Breast epithelium (tissue), 4 donors: ENCODE measurements at regions not wholly inside any gene's neighbourhood (a gene's known extent, or its start where the extent isn't known, plus 50 kb on each side); places are given as distances from the start of the nearest gene placed in this dataset.

ENCODE experiments used
- DNase-seq, 2 donors: peaks; one replicate each; pipeline ENCODE4 v3.0.0-alpha.2; 2019; ENCODE audit warnings: low spot score in 2 of 2
- H3K27ac ChIP-seq, 2 donors: fragments of 200-600 bp; sonication (generic) in 1 of 2; one replicate each; pipeline ENCODE4 v1.5.1; 2016 to 2019; ENCODE audit warnings: mild to moderate bottlenecking in 1 of 2
- H3K27me3 ChIP-seq, 2 donors: fragments of 200-600 bp; sonication (generic) in 1 of 2; one replicate each; pipeline versions ENCODE4 v1.5.1 to v1.6.0; 2017 to 2019; ENCODE audit warnings: control low read depth in 1 of 2, mild to moderate bottlenecking in 1 of 2
- H3K36me3 ChIP-seq: fragments of 200-600 bp; one replicate; pipeline ENCODE4 v1.5.1; 2019
- H3K4me1 ChIP-seq, 2 donors: fragments of 200-600 bp; sonication (generic); one replicate each; pipeline ENCODE4 v1.5.1; 2016 to 2019; ENCODE audit warnings: control low read depth in 1 of 2
- H3K4me3 ChIP-seq, 3 donors: fragments of 200-600 bp; sonication (generic); 1 replicate in 2 of 3; 2 replicates in 1 of 3; pipeline ENCODE4 v1.5.1; 2016 to 2019; ENCODE audit warnings: mild to moderate bottlenecking in 3 of 3, moderate library complexity in 2 of 3
- H3K9me3 ChIP-seq, 2 donors: fragments of 200-600 bp; sonication (generic) in 1 of 2; one replicate each; pipeline ENCODE4 v1.5.1; 2016 to 2019; ENCODE audit warnings: control low read depth in 1 of 2
- POLR2A ChIP-seq: fragments of 450-650 bp; IDR thresholded peaks from one replicate; pipeline ENCODE4 v1.6.1; 2016; ENCODE audit warnings: antibody characterized with exemption, mild to moderate bottlenecking, moderate library complexity
- POLR2AphosphoS5 ChIP-seq, 3 donors: sonication (generic); formaldehyde crosslinking; IDR thresholded peaks; one replicate each; pipeline ENCODE4 v1.6.1; 2017; ENCODE audit warnings: antibody characterized with exemption in 3 of 3
- intact Hi-C: fragments of 100-400 bp; cut with DNase I; formaldehyde crosslinking; loops from one replicate; pipeline ENCODE4 v1.15.1; 2023; ENCODE audit warnings: low total_unique reads
- TF ChIP-seq, protein P1 (sequence below), 3 donors: fragments of 450-650 bp; IDR thresholded peaks; one replicate each; pipeline ENCODE4 v1.5.1; 2016 to 2017; ENCODE audit warnings: antibody characterized with exemption in 3 of 3, mild to moderate bottlenecking in 3 of 3, moderate library complexity in 3 of 3

DNA sequence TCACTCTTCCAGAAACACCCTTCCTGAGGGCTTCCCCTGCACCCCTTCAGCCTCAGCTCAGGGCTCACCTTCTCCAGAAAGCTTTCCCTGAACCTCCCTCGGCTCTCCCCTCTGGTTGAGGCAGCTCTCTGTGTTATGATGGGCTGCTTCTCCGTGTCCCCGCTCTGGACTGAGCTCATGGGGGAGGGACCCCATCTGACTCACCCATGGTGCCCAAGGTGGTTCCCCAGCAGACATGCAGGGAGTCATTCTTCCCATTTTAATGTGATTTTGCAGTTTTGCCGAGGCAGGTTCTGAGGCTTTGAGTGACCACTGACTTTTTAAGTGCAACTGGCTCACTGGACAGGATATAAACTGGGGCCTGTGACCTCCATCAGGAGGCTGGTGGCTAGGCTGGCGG lies 495.1 kb downstream of the TBC1D22A start:
- H3K27me3 ChIP-seq, result peaks cover 0 to 4% of the 10 kb centered on the region in 2 donors
- no peak overlapping the region for H3K27ac ChIP-seq
- no peak for DNase-seq
- TF ChIP-seq POLR2A, result no peak
- no peak for TF ChIP-seq POLR2AphosphoS5 (IDR thresholded peaks at IDR 0.05)
- TF ChIP-seq, protein P1, sequence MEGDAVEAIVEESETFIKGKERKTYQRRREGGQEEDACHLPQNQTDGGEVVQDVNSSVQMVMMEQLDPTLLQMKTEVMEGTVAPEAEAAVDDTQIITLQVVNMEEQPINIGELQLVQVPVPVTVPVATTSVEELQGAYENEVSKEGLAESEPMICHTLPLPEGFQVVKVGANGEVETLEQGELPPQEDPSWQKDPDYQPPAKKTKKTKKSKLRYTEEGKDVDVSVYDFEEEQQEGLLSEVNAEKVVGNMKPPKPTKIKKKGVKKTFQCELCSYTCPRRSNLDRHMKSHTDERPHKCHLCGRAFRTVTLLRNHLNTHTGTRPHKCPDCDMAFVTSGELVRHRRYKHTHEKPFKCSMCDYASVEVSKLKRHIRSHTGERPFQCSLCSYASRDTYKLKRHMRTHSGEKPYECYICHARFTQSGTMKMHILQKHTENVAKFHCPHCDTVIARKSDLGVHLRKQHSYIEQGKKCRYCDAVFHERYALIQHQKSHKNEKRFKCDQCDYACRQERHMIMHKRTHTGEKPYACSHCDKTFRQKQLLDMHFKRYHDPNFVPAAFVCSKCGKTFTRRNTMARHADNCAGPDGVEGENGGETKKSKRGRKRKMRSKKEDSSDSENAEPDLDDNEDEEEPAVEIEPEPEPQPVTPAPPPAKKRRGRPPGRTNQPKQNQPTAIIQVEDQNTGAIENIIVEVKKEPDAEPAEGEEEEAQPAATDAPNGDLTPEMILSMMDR (IDR thresholded peaks at IDR 0.05), result no peak
- H3K9me3 ChIP-seq, result no peaks in the 10 kb centered on the region
- H3K4me1 ChIP-seq, result no peaks in the 10 kb centered on the region
- H3K4me3 ChIP-seq, result no peak overlapping the region
- intact Hi-C loops, result no loop called here
- H3K36me3 ChIP-seq, result no peaks in the 10 kb centered on the region

DNA sequence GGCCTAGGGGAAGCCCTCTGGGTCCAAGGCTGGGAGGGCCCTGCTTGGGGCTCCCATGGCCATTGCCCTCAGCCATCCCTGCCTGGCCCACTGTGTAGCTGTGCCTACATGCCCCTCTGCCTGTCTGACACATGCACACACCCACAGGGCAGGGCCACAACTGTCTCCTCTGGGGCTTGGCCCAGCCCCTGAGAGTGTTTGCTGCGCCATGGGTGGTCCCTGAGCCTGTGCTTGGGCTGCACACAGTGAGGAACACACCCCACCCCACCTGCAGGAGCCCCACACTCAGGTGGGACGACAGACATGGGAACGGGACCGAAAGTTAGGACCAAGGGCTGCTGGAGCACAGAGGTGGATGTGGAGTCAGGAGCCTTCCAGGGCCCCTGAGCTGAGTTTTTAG lies 489.5 kb downstream of the TBC1D22A start:
- intact Hi-C loops, result no loop called here
- H3K27me3 ChIP-seq, result peaks cover 0 to 22% of the 10 kb centered on the region in 2 donors
- no peaks in the 10 kb centered on the region for H3K4me1 ChIP-seq
- DNase-seq, result peak in 1 of 2 donors; percentile 41
- no peaks in the 10 kb centered on the region for H3K36me3 ChIP-seq
- no peaks in the 10 kb centered on the region for H3K9me3 ChIP-seq
- no peak overlapping the region for H3K4me3 ChIP-seq
- no peak overlapping the region for H3K27ac ChIP-seq
- TF ChIP-seq POLR2AphosphoS5 (IDR thresholded peaks at IDR 0.05) (no peak), POLR2A (no peak)
- TF ChIP-seq, protein P1 (IDR thresholded peaks at IDR 0.05), result no peak

DNA sequence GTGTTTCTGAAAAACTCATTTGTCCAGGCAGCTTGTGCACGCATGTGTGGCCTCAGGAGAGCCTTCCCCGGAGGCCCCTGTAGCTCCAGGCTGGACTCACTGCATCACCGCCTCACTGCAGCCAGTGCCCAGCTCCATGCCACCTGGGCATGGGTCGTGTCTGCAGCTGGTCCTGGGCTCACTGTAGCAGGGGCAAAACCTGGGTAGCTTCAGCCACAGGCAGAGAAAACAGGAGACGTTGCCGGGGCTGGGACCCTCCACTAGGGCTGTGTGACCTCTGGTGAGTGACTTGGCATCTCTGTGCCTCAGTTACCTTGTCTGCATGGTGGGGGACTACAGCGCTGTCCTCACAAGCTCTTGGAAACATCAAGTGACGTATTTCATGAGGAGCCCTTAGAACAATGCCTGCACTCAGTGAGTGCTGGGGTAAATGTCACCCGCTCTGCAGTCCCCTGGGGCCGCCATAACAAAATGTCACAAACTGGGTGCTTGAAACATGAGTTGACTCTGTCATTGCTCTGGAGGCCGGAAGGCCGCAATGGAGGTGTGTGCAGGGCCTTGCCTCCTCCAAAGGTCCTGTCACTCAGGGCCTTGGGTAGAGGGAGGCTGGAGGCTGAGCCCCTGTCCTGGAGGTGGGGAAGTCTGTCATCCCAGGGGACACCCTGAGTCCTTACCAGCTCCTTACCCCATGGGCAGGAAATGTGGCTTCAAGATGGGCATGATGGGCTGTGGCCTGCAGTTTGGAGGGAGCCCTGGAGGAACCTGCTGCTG lies 488.7 kb downstream of the TBC1D22A start:
- Histone ChIP-seq H3K4me1 (no peaks in the 10 kb centered on the region), H3K4me3 (no peak overlapping the region), H3K27me3 (peaks cover 0 to 22% of the 10 kb centered on the region in 2 donors), H3K36me3 (no peaks in the 10 kb centered on the region), H3K9me3 (no peaks in the 10 kb centered on the region), H3K27ac (no peak overlapping the region)
- DNase-seq, result no peak
- intact Hi-C loops, result no loop called here
- TF ChIP-seq POLR2A (no peak), POLR2AphosphoS5 (IDR thresholded peaks at IDR 0.05) (no peak)
- TF ChIP-seq, protein P1 (IDR thresholded peaks at IDR 0.05), result no peak

DNA sequence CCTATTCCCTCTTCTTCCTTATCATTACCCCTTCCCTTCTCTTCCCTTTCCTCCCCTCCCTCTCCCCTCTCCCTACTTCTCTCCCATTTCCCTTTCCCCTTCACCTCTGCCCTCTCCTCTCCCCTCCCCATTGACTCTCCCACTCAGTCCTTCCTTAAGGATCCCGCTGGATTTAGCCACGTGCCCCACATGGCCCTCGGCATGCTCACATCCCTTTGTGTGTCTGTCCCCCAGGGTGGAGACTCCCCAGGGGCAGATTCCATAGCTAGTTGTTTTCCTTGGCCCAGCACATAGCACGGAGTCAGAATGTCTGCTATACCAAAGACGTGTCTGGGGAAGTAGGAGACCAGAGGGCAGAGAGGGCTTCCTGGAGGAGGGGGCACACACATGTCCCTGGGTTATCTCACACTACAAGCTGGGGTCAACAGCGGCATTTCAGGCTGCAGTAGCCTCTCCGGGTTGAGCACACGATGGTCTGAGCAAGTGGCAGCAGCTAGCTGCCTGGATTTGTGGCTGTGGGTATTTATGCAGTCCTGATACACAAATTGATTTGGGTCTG lies 487.0 kb downstream of the TBC1D22A start:
- Histone ChIP-seq H3K4me3 (no peak overlapping the region), H3K36me3 (no peaks in the 10 kb centered on the region), H3K4me1 (no peaks in the 10 kb centered on the region), H3K9me3 (no peaks in the 10 kb centered on the region), H3K27me3 (peaks cover 0 to 22% of the 10 kb centered on the region in 2 donors), H3K27ac (no peak overlapping the region)
- TF ChIP-seq POLR2A (no peak), POLR2AphosphoS5 (IDR thresholded peaks at IDR 0.05) (no peak)
- TF ChIP-seq, protein P1 (IDR thresholded peaks at IDR 0.05), result no peak
- DNase-seq, result peak in 1 of 2 donors; percentile 6
- intact Hi-C loops, result no loop called here

DNA sequence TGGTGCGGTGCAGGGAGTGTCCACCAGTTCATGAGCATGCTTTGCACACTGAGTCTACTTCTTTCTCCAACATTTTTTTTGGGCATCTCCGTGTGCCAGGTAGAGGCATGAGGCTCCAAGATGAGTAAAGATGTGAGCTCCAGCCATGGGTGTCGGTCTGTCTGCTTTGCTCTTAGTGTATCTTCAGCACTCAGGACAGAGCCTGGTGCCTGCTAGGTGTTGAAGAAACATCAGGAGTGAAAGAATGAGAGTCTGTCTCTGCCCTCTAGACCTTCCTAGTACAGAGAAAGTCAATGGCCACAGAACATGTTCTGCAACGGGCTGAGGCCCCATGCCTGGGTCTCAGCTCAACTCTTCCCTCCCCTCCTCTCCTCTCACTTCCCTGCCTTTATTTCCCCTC lies 486.5 kb downstream of the TBC1D22A start:
- Histone ChIP-seq H3K36me3 (no peaks in the 10 kb centered on the region), H3K4me3 (no peak overlapping the region), H3K27ac (no peak overlapping the region), H3K4me1 (no peaks in the 10 kb centered on the region), H3K9me3 (no peaks in the 10 kb centered on the region), H3K27me3 (peaks cover 0 to 22% of the 10 kb centered on the region in 2 donors)
- peak in 1 of 2 donors; percentile 14 for DNase-seq
- no peak for TF ChIP-seq POLR2A
- TF ChIP-seq, protein P1 (IDR thresholded peaks at IDR 0.05), result no peak
- TF ChIP-seq POLR2AphosphoS5 (IDR thresholded peaks at IDR 0.05), result no peak
- intact Hi-C loops, result no loop called here
